ENCODE measurements at regions not wholly inside any gene's neighbourhood (a gene's known extent, or its start where the extent isn't known, plus 50 kb on each side); places are given as distances from the start of the nearest gene placed in this dataset.

DNA sequence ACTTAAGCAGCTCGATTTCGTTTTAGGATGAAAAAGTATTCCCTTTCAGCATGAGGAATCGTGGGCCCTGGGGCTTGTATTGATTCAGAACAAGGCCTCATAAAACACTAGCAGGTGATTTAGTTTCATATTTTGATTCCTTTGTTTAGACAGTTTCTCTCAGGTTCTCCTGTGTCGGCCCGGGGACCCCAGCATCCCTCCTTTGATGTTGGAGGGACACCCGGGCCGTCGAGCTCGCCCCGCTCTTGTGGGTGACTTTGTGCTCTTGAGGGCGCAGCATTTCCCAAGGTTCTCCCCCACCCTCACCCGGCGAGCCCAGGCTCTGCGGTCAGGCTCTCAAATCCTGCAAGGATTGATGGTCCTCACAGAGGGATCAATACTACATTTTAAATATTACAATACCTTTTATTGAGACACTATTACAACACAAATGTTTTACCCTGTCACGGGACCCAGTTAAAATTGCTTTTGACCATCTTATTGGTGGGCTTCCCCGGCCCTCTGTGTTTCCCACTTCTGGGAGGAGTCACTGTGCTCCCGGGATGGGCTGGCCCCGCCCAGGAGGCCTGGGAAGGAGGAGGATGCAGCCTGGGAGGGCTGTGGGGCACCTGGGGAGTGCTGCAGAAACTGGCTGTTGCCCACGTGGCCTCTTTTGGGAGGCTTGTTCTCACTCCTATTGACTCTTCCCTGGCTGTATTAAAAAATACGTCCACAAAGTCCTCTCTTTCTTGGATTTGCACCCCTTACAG, 222.6 kb downstream of the INSIG2 start:
- no peaks in the 10 kb centered on the region for H3K9me3 Mint-ChIP-seq
- Histone ChIP-seq H3K9me3 (ENCODE audit: low read depth) (no peaks in the 10 kb centered on the region), H2AFZ (replicated peaks) (peak overlapping the region; percentile 89), H3K4me2 (peak overlapping the region; percentile 86), H3K4me3 (peak overlapping the region; percentile 61), H3K9ac (no peak overlapping the region), H3F3A (ENCODE audit: low read depth) (peaks cover 25% of the 10 kb centered on the region), H3K4me1 (peaks cover 6% of the 10 kb centered on the region), H3K27me3 (peaks cover 6% of the 10 kb centered on the region), H3K27ac (no peak overlapping the region), H3K79me2 (ENCODE audit: low read depth) (no peaks in the 10 kb centered on the region), H4K20me1 (ENCODE audit: low read depth) (no peaks in the 10 kb centered on the region), H3K36me3 (no peaks in the 10 kb centered on the region)
- H3K36me3 Mint-ChIP-seq = no peaks in the 10 kb centered on the region
- peak; percentile 54 for DNase-seq (ENCODE audit: low spot score)
- H3K4me1 Mint-ChIP-seq = peaks cover 37% of the 10 kb centered on the region
- TF ChIP-seq, protein P1, sequence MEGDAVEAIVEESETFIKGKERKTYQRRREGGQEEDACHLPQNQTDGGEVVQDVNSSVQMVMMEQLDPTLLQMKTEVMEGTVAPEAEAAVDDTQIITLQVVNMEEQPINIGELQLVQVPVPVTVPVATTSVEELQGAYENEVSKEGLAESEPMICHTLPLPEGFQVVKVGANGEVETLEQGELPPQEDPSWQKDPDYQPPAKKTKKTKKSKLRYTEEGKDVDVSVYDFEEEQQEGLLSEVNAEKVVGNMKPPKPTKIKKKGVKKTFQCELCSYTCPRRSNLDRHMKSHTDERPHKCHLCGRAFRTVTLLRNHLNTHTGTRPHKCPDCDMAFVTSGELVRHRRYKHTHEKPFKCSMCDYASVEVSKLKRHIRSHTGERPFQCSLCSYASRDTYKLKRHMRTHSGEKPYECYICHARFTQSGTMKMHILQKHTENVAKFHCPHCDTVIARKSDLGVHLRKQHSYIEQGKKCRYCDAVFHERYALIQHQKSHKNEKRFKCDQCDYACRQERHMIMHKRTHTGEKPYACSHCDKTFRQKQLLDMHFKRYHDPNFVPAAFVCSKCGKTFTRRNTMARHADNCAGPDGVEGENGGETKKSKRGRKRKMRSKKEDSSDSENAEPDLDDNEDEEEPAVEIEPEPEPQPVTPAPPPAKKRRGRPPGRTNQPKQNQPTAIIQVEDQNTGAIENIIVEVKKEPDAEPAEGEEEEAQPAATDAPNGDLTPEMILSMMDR (IDR thresholded peaks at IDR 0.05) = no peak
- no peak for TF ChIP-seq EZH2phosphoT487 (IDR thresholded peaks at IDR 0.05)
- TF ChIP-seq EZH2 (IDR thresholded peaks at IDR 0.05) = no peak
- H3K4me3 Mint-ChIP-seq = peak overlapping the region; percentile 82
- peak overlapping the region; percentile 99 for H3K27ac Mint-ChIP-seq
- H3K27me3 Mint-ChIP-seq (ENCODE audit: insufficient read depth, low read depth) = peaks cover 10% of the 10 kb centered on the region

DNA sequence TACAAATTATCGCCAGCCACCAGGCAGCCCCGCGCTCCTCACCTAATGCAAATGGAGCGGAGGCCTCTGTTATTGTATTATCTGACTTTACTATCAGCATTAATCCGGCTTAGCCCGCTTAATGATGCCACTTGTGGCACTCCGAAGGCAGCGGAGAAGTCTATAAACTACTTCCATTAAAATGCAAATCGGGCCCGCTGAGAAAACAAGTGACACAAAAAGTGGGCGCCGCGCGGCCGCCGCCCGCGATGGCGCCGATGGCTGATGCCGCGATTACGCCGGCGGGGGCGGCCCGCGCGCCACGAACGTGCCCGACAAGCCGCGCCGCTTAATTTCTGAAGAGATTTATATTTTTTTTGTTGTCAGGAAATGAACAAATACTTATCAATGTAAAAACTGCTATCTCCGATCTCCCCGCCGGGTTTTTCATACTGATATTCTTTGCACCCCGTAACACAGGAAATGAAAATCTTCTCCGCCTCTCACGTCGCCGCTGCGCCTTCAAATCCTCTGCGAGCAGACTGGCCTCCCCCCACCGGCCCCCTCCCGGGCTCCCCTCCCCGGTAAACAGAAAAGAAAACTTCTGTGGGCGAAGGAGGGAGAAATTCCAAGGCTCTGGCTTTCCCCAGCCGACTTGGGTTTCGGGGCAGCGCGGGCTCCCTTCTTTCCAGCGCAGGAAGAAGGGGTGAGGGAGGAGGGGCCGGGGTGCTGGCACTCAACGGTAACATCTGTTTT, 221.8 kb downstream of the INSIG2 start:
- TF ChIP-seq, protein P1 (IDR thresholded peaks at IDR 0.05) = no peak
- TF ChIP-seq EZH2 (IDR thresholded peaks at IDR 0.05) = no peak
- no peak for TF ChIP-seq EZH2phosphoT487 (IDR thresholded peaks at IDR 0.05)
- Mint-ChIP-seq H3K27ac (peak overlapping the region; percentile 99), H3K27me3 (ENCODE audit: insufficient read depth, low read depth) (peaks cover 8% of the 10 kb centered on the region), H3K4me3 (peak overlapping the region; percentile 82), H3K36me3 (no peaks in the 10 kb centered on the region), H3K9me3 (no peaks in the 10 kb centered on the region), H3K4me1 (peaks cover 37% of the 10 kb centered on the region)
- no peaks in the 10 kb centered on the region for H4K20me1 ChIP-seq (ENCODE audit: low read depth)
- peaks cover 31% of the 10 kb centered on the region for H3F3A ChIP-seq (ENCODE audit: low read depth)
- H3K4me2 ChIP-seq = peak overlapping the region; percentile 86
- H3K79me2 ChIP-seq (ENCODE audit: low read depth) = no peaks in the 10 kb centered on the region
- H3K27me3 ChIP-seq = peaks cover 6% of the 10 kb centered on the region
- H3K4me3 ChIP-seq = peak overlapping the region; percentile 61
- peak; percentile 91 for DNase-seq (ENCODE audit: low spot score)
- peak overlapping the region; percentile 55 for H3K27ac ChIP-seq
- H2AFZ ChIP-seq (replicated peaks) = peak overlapping the region; percentile 89
- H3K4me1 ChIP-seq = peaks cover 6% of the 10 kb centered on the region
- H3K9me3 ChIP-seq (ENCODE audit: low read depth) = no peaks in the 10 kb centered on the region
- H3K36me3 ChIP-seq = no peaks in the 10 kb centered on the region
- H3K9ac ChIP-seq = no peak overlapping the region

DNA sequence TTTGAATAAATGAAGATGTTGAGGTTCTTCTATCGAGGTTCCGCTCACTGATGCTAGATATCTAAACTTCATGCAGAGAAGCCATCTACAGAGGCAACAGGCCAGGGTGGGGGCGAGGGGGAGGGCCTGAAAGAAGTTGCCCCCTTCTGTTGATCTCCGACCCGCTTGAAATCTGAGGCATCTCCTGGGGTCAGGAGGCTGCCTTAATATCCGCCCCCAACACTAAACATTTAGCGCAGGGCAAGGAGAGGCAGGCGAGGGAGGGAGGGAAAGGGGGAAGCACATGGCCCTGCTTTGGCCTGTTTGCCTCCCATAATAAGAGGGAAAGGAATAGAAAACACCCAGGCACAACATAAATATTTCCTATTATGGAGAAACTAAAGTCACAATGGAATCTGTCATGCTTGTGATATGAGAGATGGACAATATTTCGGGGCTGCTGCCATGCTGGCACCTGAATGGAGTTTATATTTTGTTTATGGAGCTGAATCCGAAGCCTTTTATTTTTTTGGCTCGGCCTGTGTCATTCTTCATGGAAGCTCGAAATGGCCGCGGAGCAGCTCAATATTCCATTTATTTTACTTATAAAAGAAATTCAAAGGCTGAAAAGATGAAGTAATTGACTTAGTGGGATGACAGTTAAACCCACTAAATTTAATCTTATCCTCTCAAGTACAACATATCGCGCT, 221.1 kb downstream of the INSIG2 start:
- Histone ChIP-seq H3K27ac (no peak overlapping the region), H3K4me2 (peak overlapping the region; percentile 86), H2AFZ (replicated peaks) (peak overlapping the region; percentile 89), H4K20me1 (ENCODE audit: low read depth) (no peaks in the 10 kb centered on the region), H3F3A (ENCODE audit: low read depth) (peaks cover 33% of the 10 kb centered on the region), H3K36me3 (no peaks in the 10 kb centered on the region), H3K9me3 (ENCODE audit: low read depth) (no peaks in the 10 kb centered on the region), H3K27me3 (peaks cover 6% of the 10 kb centered on the region), H3K4me1 (peaks cover 6% of the 10 kb centered on the region), H3K9ac (no peak overlapping the region), H3K4me3 (peak overlapping the region; percentile 61), H3K79me2 (ENCODE audit: low read depth) (no peaks in the 10 kb centered on the region)
- Mint-ChIP-seq H3K27ac (peak overlapping the region; percentile 97), H3K4me1 (peaks cover 37% of the 10 kb centered on the region), H3K9me3 (no peaks in the 10 kb centered on the region), H3K36me3 (no peaks in the 10 kb centered on the region), H3K27me3 (ENCODE audit: insufficient read depth, low read depth) (peaks cover 8% of the 10 kb centered on the region), H3K4me3 (peak overlapping the region; percentile 78)
- no peak for TF ChIP-seq EZH2phosphoT487 (IDR thresholded peaks at IDR 0.05)
- TF ChIP-seq, protein P1 (IDR thresholded peaks at IDR 0.05) = no peak
- TF ChIP-seq EZH2 (IDR thresholded peaks at IDR 0.05) = no peak
- DNase-seq (ENCODE audit: low spot score) = peak; percentile 14

Data from neural progenitor cell (in vitro differentiated cells).